SK-N-SH treated with all-trans-retinoic acid at 6 μM for 48 hours (cell line): ENCODE measurements at regions not wholly inside any gene's neighbourhood (a gene's known extent, or its start where the extent isn't known, plus 50 kb on each side); places are given as distances from the start of the nearest gene placed in this dataset.

Experiments used
- ATAC-seq: fragments of 200-7000 bp; cut with Tn5 transposase; 3 replicates; pipeline ENCODE4 v1.9.1; 2020; ENCODE audit warnings: mild to moderate bottlenecking, moderate library complexity
- ARNTL ChIP-seq: fragments of 450-650 bp; formaldehyde crosslinking; IDR thresholded peaks from 2 replicates; pipeline ENCODE4 v1.5.0; 2020; ENCODE audit warnings: low read depth, mild to moderate bottlenecking, moderate library complexity, borderline replicate concordance
- BACH2 ChIP-seq: fragments of 250-450 bp; sonication (Bioruptor Pico); IDR thresholded peaks from 2 replicates; pipeline ENCODE4 v1.9.0; 2021; ENCODE audit warnings: mild to moderate bottlenecking, borderline replicate concordance
- CSDC2 ChIP-seq: fragments of 250-450 bp; sonication (Bioruptor Pico); IDR thresholded peaks from 2 replicates; pipeline ENCODE4 v1.5.0; 2020; ENCODE audit warnings: mild to moderate bottlenecking, moderate library complexity
- CSRNP3 ChIP-seq: fragments of 250-450 bp; sonication (Bioruptor Pico); IDR thresholded peaks from 2 replicates; pipeline ENCODE4 v1.5.1; 2021; ENCODE audit warnings: mild to moderate bottlenecking, moderate library complexity
- ESRRG ChIP-seq: fragments of 250-450 bp; sonication (Bioruptor Pico); IDR thresholded peaks from 2 replicates; pipeline ENCODE4 v1.6.1; 2021; ENCODE audit warnings: mild to moderate bottlenecking
- GLIS3 ChIP-seq: fragments of 250-450 bp; sonication (Bioruptor Pico); IDR thresholded peaks from 2 replicates; pipeline ENCODE4 v1.5.0; 2020; ENCODE audit warnings: mild to moderate bottlenecking, moderate library complexity
- PATZ1 ChIP-seq: fragments of 250-450 bp; sonication (Bioruptor Pico); IDR thresholded peaks from 2 replicates; pipeline ENCODE4 v1.8.0; 2020; ENCODE audit warnings: mild to moderate bottlenecking, moderate library complexity, borderline replicate concordance
- POU6F1 ChIP-seq: fragments of 250-450 bp; sonication (Bioruptor Pico); IDR thresholded peaks from 2 replicates; pipeline ENCODE4 v1.8.0; 2021; ENCODE audit warnings: low read depth, mild to moderate bottlenecking, moderate library complexity, borderline replicate concordance
- PPARA ChIP-seq: fragments of 250-450 bp; sonication (Bioruptor Pico); IDR thresholded peaks from 2 replicates; pipeline ENCODE4 v1.5.0; 2020; ENCODE audit warnings: mild to moderate bottlenecking, borderline replicate concordance
- RARB ChIP-seq: fragments of 250-450 bp; sonication (Bioruptor Pico); IDR thresholded peaks from 2 replicates; pipeline ENCODE4 v1.8.0; 2021; ENCODE audit warnings: mild to moderate bottlenecking, moderate library complexity
- SNAI2 ChIP-seq: fragments of 250-450 bp; sonication (Bioruptor Pico); IDR thresholded peaks from 2 replicates; pipeline ENCODE4 v1.5.0; 2020; ENCODE audit warnings: mild to moderate bottlenecking, moderate library complexity
- TCF4 ChIP-seq: fragments of 250-450 bp; sonication (Bioruptor Pico); IDR thresholded peaks from 2 replicates; pipeline ENCODE4 v1.8.0; 2021; ENCODE audit warnings: mild to moderate bottlenecking, moderate library complexity, borderline replicate concordance
- TOX ChIP-seq: fragments of 250-450 bp; sonication (Bioruptor Pico); IDR thresholded peaks from 2 replicates; pipeline ENCODE4 v1.8.0; 2021; ENCODE audit warnings: mild to moderate bottlenecking, moderate library complexity, borderline replicate concordance
- TSHZ2 ChIP-seq: fragments of 250-450 bp; sonication (Bioruptor Pico); IDR thresholded peaks from 2 replicates; pipeline ENCODE4 v1.5.0; 2020; ENCODE audit warnings: mild to moderate bottlenecking, moderate library complexity
- ZC3H10 ChIP-seq: fragments of 250-450 bp; sonication (Bioruptor Pico); IDR thresholded peaks from 2 replicates; pipeline ENCODE4 v1.5.1; 2021; ENCODE audit warnings: mild to moderate bottlenecking, moderate library complexity
- ZFP3 ChIP-seq: fragments of 250-450 bp; sonication (Bioruptor Pico); IDR thresholded peaks from 2 replicates; pipeline ENCODE4 v1.5.0; 2020; ENCODE audit warnings: mild to moderate bottlenecking, moderate library complexity
- ZFP30 ChIP-seq: fragments of 450-650 bp; formaldehyde crosslinking; IDR thresholded peaks from 2 replicates; pipeline ENCODE4 v1.5.0; 2022; ENCODE audit warnings: mild to moderate bottlenecking, moderate library complexity
- ZNF565 ChIP-seq: fragments of 450-650 bp; formaldehyde crosslinking; conservative IDR thresholded peaks from 2 replicates; pipeline ENCODE4 v1.5.0; 2020; ENCODE audit warnings: low read depth, mild to moderate bottlenecking, moderate library complexity
- ZNF70 ChIP-seq: fragments of 450-650 bp; formaldehyde crosslinking; IDR thresholded peaks from 2 replicates; pipeline ENCODE4 v1.5.0; 2020; ENCODE audit warnings: mild to moderate bottlenecking, moderate library complexity
- ZNF8 ChIP-seq: fragments of 450-650 bp; formaldehyde crosslinking; IDR thresholded peaks from 2 replicates; pipeline ENCODE4 v1.5.0; 2020; ENCODE audit warnings: mild to moderate bottlenecking, moderate library complexity

GRCh38 chr4:189084671-189085070, 856.0 kb upstream of the FRG1 start:
- ATAC-seq, result no peak
- no peak for TF ChIP-seq ZFP3 (CRISPR knock-in tag)
- no peak for TF ChIP-seq CSRNP3 (CRISPR knock-in tag)
- no peak for TF ChIP-seq ZNF70 (CRISPR knock-in tag)
- TF ChIP-seq RARB (CRISPR knock-in tag), result no peak
- no peak for TF ChIP-seq TCF4 (CRISPR knock-in tag)

- no peak for TF ChIP-seq SNAI2 (CRISPR knock-in tag)
- TF ChIP-seq ZFP3 (CRISPR knock-in tag), result no peak
- TF ChIP-seq TSHZ2 (CRISPR knock-in tag), result no peak
- no peak for TF ChIP-seq PATZ1 (CRISPR knock-in tag)
- TF ChIP-seq, all 23 proteins: peak for 0
- ATAC-seq, result no peak
Measured at GRCh38 chr4:189087971-189088370, 852.7 kb upstream of the FRG1 start.

- no peak for ATAC-seq
- TF ChIP-seq RARB (CRISPR knock-in tag) (no peak), ZNF8 (no peak), POU6F1 (CRISPR knock-in tag) (no peak), SNAI2 (CRISPR knock-in tag) (no peak), ZFP30 (CRISPR knock-in tag) (no peak), ZNF565 (CRISPR knock-in tag) (no peak)
Measured at GRCh38 chr4:189088780-189089179, 851.9 kb upstream of the FRG1 start.

- TF ChIP-seq PPARA (CRISPR knock-in tag), result no peak
- peak; percentile 42; the same call in 1 of the 2 replicates for TF ChIP-seq ZFP30 (CRISPR knock-in tag)
- TF ChIP-seq, all 23 proteins: peak for 1
- peak; percentile 73 for ATAC-seq
Measured at GRCh38 chr4:189090174-189090814, 850.4 kb upstream of the FRG1 start.

GRCh38 chr4:189092581-189092980, 848.1 kb upstream of the FRG1 start:
- ATAC-seq, result no peak
- TF ChIP-seq BACH2, result no peak
- no peak for TF ChIP-seq ARNTL (CRISPR knock-in tag)
- no peak for TF ChIP-seq ZNF565 (CRISPR knock-in tag)
- TF ChIP-seq SNAI2 (CRISPR knock-in tag), result no peak
- no peak for TF ChIP-seq TSHZ2 (CRISPR knock-in tag)
- TF ChIP-seq ZNF70 (CRISPR knock-in tag), result no peak
- no peak for TF ChIP-seq ZNF8
- no peak for TF ChIP-seq ZFP30 (CRISPR knock-in tag)
- TF ChIP-seq GLIS3 (CRISPR knock-in tag), result no peak
- TF ChIP-seq TCF4 (CRISPR knock-in tag), result no peak
- no peak for TF ChIP-seq ZC3H10 (CRISPR knock-in tag)
- TF ChIP-seq TOX, result no peak
- TF ChIP-seq CSRNP3 (CRISPR knock-in tag), result no peak
- no peak for TF ChIP-seq ESRRG
- TF ChIP-seq CSDC2 (CRISPR knock-in tag), result no peak
